GM18498 (cell line): ENCODE measurements at regions not wholly inside any gene's neighbourhood (a gene's known extent, or its start where the extent isn't known, plus 50 kb on each side); places are given as distances from the start of the nearest gene placed in this dataset.
"Not testable (repeated sequence)": the region's sequence is repeated elsewhere in the genome, so short reads cannot be mapped to it uniquely, and the experiment has no call there.

ENCODE experiments used
- ATAC-seq: cut with Tn5 transposase; IDR thresholded peaks from one replicate; pipeline ENCODE4 v1.9.1; 2021; ENCODE audit warnings: mild to moderate bottlenecking, moderate library complexity; ENCODE audit not compliant: unreplicated experiment

DNA sequence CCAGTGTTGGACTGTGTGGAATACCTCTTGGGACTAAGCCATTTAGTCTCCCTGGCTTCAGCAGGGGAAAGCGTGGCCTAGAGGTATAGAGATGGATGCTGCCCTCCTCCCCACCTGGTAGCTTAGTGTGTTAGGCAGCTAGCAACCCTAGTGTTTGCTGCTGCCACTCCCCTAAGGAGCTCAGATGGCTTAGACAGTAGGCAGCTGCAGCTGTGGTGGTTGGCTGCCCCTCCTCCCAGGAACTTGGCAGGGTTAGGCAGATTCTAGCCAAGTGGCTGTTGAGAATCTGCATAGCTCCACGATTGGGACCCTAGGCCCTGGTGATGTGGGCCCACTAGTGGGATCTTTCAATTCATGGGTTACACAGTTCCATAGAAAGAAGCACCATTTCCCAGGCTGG, 550.4 kb upstream of the CHAC2 start:
- no peak for ATAC-seq

DNA sequence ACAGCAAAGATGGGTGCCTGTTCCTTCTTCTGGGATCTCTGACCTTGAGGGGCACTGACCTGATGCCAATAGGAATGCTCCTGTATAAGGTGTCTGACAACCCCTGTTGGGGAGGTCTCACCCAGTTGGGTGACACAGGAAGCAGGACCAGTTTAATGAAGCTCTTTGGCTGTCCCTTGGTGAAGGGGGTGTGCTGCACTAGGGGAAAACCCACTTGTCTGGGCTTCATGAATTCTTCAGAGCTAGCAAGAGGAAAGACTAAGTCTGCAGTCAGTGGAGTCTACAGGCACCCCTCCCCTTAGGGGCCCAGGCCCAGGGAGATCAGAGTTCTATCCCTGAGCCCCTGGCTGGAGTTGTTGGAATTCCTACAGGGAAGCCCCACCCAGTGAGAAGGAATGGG, 550.8 kb upstream of the CHAC2 start:
- ATAC-seq: no peak

DNA sequence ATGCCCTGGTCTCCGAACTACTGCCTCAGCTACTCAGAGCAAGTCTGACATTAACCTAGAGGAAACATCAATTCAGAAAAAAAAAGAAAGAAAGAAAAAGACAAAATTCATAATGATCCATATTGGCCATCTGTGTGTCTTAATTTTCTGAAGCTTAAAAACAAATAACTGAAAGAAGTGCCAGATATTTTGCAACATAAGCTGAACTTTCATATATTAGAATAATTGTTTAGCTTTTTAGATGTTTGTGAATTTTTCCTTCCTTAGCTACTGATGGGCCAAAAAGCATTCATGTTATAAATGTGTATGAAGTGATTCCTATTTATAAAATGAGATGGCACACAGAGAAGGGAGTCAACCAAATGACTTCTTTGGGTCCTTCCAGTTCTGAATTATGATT, 555.0 kb upstream of the CHAC2 start:
- ATAC-seq: no peak

DNA sequence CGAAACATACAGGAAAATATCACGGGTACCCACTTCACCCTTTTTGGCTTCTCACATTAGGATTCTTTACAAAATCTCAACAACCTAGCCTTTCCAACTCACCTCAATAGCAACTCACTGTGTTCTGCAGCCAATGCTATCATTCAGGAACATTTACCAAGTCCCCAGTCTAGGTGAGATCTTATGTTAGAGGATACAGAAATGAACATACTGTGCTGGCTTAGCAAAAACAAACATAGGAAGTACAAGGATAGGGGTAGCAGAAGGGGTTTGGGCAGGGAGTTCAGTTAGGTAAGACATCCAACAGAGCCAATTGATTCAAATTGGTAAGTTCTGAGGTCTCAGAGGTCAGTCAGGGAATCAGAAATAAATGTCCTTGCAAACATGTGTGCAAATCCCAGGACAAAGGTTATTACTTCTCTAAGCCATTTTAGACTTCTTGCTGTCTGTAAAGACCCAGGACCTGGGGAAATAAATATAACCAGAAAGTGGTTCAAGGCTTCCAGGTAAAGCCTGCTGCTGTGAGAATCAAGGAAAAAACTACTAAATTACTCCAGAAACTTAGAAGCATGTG, 556.3 kb upstream of the CHAC2 start:
- no peak for ATAC-seq

DNA sequence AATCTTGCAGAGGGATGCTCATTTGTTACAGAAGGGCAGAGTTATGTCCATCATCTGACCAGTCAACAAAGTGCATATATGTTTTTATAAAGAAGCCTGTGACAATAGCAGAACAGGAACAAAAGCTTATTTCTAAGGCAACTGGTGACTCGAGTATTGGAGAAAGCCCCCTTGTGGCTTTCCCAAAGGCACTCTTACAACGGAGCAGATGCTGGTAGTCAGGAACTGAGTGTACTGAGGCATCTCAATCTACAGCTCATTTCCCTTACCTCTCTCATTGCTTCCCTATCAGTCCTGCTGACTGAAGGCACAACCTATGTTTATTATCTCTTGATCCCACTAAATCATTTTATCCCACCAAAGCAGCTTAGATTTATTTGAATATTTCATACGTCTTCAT, 557.1 kb upstream of the CHAC2 start:
- ATAC-seq: no peak

DNA sequence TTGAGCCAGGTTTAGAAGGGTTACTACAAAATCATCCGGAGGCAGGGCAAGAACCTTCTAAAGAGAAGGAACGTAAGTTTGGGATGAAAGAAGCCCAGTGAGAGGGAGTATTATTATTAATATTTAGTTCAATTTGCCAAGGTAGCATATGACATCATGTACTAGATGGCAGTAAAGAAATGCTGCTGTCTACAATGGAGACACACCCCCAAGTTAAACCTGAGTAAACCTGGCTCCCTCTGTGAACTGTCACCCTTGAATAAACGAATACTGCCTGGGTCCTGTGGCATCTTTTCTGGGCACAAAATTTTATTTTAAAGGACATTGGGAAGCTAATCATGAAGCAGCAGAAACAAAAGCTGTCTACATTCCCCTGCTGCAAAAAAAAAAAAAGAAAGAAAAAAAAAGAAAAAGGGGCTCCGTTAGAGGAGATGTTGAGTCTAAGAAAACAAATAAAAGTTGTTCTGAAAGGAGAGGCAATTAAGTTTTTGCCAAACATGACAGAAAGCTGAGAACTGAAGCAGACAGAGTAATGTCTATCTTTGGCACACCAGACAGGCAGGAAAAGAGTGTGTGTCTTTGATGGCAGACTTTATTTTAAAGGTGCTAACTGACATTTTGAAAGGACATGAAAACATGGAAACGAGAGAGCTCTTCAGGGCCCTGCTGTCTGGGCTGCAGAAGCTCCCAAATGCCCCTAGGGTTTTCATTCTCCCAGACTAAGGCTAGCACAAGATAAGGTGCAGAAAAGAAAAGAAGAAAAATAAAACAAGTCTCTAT, 557.7 kb upstream of the CHAC2 start:
- ATAC-seq: no peak

DNA sequence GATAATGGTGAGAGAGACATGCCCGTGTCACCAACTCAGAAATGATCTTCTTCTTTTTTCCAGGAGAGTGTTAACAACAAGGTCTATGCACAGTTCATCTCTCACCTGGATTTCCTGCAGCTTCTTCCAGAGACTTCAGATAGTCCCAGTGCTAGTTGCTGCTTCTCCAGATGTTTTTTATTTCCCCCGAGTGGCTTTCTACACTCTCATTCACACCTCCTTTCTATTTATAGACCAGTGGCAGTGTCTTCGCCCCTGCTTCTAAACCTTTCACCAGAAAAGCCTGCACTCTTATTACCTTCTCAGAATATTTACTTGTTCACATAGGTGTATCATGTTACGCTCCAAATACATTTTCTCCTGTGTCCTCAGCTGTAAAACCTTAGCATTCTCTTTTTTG, 558.8 kb upstream of the CHAC2 start:
- ATAC-seq: no peak

DNA sequence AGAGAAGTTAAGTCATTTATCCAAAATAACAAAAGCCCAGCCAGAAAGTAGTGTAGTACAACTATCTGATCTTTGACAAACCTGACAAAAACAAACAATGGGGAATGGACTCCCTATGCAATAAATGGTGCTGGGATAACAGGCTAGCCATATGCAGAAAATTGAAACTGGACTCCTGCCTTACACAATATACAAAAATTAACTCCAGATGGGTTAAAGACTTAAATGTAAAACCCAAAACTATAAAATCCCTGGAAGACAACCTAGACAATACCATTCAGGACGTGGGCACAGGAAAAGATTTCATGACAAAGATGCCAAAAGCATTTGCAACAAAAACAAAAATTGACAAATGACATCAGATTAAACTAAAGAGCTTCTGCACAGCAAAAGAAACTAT, 561.4 kb upstream of the CHAC2 start:
- ATAC-seq: not testable (repeated sequence)

DNA sequence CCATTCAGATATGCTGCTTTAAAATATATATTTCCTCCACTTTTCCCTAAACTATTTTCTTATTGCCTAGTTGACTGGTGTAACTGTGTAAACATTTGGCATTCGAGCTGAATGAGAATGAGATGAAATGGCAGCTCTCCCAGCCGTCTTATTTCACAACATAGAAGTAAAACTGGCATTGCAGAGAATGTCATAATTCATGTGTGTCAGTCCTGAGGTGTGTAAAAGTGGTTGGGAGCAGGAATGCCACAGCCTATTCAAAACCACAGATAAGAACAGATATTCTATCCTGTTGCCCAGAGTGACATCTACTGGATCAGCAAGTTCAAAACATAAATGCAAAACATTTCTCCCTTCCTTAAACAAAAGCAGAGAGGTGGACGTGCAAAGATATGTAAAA, 565.5 kb upstream of the CHAC2 start:
- no peak for ATAC-seq

DNA sequence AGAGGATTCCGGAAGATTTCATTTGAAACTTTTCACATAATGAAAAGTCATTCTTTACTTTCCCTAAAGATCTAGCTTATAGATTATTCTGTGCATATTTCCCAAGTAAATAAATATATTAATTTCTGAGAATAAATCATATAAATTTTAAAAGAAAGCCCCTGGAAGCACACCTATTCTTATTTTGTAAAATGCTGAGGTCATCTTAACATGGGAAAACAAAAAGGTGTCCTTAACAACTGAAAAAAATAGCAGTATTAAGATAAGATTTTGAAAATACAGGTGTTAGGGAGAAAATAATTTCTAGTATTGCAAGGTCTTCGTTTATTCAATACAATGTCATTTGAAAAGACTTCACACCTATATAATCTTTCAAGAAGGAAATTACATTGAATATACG, 567.5 kb upstream of the CHAC2 start:
- ATAC-seq: no peak

DNA sequence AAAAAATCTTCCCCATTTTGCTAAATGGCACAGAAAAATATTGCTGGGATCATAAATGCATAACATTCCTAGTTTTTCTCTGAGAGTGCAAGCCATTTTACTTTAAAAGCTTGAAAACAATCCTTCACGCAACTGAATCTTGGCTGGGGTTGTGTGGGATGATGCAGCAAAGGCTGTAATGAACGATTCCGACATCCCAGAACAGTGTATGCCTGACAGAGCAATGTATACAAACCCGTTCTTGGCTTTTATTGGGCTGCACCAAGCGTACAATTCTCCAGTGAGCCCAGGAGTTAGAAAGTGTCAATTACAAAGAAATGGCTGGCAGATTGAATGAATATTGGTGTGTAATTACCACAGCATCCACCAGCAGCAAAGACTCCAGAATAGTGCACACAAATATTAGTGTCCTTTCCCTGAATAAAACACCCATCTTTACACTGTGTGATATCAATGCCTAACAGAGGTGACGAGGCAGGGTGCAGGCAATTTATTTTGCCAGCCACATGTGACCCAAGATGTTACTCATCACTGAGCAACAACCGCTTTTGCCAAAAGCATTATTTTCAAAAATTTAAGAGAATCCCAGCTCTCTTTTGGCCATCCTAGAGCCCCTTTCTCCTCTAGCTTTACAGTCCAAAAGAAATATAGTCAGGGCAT, 578.6 kb upstream of the CHAC2 start:
- no peak for ATAC-seq

DNA sequence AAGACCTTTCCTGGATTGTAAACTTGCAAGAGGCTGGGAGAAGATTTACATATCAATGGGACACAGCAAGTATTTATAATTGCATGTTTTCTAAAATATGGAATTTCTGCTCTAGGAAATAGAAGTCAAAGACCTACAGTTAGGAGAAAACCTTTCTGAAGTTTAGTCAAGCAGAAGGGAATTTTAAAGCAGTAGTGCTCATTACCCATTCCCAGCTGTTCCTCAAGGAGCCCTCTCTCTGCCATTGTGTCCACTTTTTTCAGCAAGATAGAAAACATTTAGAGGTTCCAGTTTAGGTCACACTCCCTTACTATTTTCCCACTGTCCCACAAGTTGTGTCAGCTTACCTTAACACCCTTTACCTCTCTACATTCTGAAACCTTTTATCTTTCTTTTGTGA, 584.0 kb upstream of the CHAC2 start:
- no peak for ATAC-seq

DNA sequence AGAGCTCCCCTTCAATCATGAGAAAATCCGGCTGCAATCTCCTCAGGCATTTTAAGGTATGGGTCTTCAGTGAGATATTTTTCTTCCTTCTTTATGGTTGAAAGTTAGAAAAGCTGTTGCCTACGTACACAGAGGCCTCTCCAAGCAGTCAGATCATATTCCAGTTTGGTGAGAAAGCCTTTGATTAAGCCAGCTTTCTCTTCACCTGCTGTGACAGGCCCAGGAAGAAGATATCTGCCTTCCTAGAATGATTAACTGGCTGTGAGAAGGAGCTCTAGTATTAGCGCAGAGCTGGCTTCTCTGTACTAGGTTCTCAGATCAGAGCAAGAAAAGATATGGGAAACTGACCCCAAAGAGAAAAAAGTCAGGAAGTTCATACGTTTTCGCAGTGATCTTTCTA, 585.0 kb upstream of the CHAC2 start:
- ATAC-seq: no peak

DNA sequence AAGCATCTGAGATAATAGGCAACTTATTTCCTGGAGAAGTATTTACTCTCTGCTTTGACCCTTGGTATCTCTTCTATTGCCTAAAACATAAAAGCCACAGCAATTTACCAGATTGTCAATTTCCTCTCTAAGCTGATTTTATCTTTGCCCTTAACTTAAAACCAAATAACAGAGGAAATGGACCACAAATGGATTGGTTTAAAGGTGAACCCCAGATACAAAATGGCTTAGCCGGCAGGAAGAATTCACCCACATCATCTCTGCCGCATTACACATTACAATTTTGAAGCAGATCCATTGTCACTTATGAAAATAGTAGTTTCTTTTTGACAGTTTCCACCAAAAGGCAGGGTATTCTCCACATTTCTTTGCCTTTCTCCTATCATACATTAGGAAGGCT, 585.8 kb upstream of the CHAC2 start:
- ATAC-seq: no peak

DNA sequence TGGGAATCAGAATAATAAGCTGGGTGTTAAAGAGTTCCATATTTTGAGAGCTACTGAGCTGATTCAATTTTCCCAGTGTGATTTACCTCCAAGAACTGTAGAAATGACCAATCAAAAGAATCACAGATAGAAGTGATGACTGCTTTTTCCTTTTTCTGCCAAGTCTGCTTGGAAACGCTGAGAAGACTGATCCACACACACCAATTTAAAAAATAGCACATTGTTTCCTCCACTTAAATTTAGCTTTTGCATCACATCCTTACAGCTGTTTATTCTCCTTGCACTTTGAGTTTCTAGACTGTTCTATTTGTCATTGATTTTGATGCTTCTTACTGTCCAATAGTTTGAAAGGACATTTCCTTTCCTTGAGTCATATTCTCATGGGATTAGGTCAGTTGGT, 590.3 kb upstream of the CHAC2 start:
- no peak for ATAC-seq

DNA sequence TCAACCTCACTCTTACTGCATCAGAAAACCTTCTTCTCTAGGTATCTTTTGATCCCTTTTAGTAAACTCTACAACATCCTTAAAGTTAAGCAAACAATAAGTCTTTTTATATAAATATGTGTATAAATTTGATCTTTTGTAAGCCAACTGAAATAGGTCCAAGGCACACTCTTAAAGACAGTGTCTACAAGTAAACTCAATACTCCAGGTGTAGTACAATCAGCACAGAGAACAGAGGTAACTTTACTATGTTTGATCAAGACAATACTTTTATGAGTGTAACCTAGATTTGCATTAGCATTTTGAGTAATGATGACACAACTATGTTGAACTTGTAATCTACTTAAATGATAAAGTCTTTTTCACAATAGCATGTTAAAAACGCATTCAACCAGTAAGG, 593.1 kb upstream of the CHAC2 start:
- no peak for ATAC-seq

DNA sequence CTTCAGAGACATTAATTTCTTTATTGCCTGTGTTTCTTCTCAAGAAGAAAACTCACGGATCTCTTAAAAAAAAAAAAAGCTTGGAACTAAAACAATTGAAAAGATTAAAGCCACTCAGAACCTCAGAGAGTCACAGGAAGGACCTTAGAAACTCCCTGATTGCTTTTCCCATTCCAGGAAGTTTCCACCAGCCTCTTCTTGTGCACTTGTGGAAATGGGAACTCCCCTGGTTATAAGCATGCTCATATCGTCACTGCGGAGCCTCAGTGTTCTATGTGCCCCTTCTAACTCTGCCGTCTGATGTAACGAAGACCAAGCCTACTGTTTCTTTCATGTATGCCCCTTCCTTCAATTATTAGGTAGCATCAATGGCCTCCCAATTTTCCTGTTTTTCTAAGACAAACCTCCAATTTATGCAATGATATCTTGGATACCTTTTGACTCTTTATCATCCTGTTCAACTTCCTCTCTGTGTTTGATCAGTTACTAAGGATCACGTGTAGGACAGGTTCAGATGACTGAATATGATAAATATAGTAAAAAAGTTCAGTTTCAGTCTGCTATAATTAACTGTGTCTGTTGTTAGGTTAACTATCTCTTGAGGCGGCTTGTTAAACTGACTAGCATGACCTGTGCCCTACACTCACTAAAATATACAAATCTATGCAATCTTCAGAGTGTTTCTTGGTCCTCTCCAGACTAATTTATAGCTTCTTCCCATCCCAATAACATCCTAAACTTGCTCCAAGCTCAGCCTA, 593.7 kb upstream of the CHAC2 start:
- ATAC-seq: no peak

DNA sequence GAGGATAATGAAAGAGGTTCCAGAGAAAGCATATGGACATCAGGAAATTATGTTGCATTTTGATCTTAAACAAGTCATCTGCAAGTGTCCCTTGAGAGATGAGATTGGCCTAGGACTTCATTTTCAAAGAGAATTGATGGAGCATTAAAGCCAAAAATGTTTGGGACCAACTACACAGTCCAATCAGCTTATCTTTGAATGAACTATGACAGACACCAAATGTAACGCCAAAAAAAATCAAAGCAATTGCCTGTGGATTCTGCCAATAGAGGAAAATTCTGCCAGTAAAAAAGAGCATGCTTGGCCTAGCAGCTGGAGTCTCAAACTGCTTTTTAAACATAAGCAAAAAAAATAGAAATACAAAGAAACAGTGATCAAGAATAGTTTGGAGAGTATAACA, 594.5 kb upstream of the CHAC2 start:
- ATAC-seq: no peak

DNA sequence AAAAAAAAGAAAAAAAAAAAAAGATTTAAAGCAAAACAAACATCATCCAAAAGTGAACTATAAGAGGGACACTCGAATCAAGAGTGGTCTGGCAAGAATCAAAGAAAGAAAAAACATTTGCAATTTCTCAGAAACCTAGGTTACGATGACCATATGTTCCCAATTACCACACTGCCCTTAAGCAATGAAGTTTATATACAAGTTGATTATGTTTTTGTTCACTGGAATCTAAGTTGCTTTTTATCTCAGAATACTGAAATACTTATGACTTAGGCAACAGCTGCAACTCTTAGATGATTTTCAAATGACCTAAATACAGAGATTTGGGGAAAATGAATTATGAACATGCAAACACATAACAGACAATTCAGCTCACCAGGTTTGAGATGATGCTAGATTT, 597.1 kb upstream of the CHAC2 start:
- no peak for ATAC-seq

DNA sequence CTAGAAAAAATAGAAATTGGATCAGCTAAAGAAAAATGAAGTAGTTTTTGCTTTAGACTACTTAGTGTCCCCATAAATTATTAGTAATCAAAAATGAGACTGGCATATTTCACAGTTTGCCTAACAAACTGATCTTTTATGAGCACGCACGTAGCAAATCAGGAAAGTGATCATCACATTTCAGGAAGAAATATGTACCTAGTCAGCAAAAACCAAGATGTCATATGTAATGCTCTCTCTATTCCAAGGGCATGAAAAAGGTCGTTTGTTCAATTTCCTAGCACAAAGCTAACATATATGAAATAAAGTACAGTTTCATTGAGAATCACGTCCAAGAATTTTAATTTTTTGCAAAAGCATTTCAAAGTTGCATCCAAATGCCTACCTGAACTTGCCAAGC, 600.4 kb upstream of the CHAC2 start:
- no peak for ATAC-seq

DNA sequence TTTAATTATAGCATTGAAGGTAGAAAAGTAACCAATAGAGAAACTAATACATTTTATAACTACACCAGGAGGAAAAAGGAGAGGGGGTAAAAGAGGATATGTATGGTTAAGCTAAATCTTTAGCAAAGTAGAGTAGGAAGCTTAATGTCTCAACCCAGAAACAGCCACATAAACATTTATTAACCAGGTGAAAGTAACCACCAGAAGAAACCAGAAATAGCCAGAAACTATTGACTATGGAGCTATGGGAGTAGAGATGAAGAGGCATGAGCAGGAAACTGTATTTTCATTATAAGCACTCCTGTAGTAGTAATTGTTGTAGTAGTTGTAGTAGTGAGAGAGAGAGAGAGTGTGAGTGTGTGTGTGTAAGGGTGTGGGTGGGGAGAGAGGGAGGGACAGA, 617.5 kb upstream of the CHAC2 start:
- no peak for ATAC-seq

DNA sequence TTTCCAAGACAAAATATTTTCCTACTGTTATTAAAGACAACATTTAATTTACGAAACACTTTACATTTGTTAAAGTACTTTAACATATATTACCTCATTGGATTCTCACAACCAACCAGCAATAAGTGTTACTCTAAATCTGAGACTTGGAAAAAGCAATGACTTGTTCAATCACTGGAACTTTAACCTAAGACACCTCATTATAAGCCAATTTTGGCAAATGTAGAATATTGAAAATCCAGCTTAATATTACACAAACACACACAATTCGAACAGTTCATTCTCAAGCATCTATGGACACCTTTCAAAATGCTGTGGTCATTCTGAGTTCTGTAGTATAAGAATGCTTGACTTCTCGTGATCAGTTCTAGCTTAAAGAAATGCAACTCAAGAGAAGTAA, 619.4 kb upstream of the CHAC2 start:
- ATAC-seq: no peak
